Hippocampal formation (tissue), 2 donors: ENCODE measurements at regions not wholly inside any gene's neighbourhood (a gene's known extent, or its start where the extent isn't known, plus 50 kb on each side); places are given as distances from the start of the nearest gene placed in this dataset.

Experiments used
- DNase-seq, 2 donors: peaks; one replicate each; lab custom pipeline; 2025; lab: John Stamatoyannopoulos, UW

DNA sequence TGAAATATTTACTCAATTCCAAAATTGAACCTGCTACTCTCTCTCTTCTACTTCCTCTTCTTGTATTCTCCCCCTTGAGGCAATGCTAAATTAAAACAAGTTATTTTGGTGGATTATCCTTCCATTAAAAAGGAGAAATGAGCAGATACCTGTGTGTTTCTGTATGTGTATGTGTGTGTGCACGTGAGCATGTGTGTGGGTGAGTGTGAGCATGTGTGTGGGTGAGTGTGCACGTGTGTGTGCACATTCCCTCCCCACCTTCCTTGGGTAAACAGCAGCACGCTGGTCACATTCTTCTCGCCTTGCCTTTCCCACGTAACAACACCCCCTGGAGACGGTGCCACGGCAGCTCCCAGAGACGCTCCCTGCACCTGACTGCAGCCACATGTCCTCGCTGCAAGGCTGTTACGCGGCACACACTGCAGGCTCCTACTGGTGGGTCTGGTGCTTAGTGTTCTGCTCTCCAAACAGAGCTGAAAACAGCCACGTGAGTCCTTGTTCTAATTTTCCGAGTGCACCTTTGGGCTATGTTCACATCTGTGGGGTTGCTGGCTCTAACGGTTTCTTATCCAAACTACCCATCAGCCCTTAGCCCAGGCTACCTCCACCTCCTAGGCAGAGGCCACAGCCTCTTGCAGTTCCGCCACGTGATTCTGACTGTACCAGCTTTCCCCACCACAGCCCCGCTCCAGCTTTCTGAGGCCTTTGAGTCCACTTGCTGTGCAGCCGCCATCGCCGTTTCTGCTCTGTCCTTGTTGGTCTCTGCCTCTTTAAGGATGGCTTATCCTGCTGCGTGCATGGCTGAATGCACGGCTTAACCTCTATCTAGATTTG is 123.4 kb downstream of the CTTN start:
- no peak for DNase-seq

- DNase-seq: no peak
Observed at GRCh38 chr11:70522309-70522592, 123.9 kb downstream of the CTTN start.

- DNase-seq: no peak
Observed at GRCh38 chr11:70522593-70523311, 124.4 kb downstream of the CTTN start.

DNA sequence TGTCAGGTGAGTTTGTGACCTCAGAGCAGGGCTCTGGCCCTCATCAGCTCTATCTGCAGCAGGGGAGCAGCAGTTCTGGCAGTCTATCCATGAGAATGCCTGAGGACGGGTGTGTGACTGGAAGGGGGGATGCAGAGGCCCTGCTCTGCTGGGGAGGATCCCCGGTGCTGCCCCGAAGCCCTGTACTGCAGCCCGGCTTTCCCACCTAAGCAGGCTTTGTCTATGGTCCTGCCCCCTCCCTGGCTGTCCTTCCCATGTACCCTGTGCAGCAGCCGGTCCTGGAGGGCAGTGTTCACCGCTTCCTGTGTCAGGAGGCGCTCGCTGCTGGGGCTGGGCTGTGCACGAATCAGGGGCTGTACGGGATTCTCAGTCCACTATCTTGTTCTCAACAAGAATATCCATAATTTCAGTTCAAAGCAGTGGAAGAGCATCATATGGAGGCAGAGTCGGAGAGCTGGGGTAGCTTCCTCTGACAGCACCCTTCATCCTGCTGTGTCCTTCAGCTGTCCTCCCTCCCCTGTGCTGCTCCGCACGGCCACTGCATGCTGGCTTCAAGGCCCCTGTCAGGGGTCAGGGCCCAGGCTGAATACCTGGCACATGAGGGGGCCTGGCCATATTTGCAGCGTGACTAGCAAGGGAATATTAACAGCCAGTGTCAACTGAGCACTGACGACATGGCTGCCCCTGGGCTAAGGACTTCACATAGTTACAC is 125.2 kb downstream of the CTTN start:
- no peak for DNase-seq

DNA sequence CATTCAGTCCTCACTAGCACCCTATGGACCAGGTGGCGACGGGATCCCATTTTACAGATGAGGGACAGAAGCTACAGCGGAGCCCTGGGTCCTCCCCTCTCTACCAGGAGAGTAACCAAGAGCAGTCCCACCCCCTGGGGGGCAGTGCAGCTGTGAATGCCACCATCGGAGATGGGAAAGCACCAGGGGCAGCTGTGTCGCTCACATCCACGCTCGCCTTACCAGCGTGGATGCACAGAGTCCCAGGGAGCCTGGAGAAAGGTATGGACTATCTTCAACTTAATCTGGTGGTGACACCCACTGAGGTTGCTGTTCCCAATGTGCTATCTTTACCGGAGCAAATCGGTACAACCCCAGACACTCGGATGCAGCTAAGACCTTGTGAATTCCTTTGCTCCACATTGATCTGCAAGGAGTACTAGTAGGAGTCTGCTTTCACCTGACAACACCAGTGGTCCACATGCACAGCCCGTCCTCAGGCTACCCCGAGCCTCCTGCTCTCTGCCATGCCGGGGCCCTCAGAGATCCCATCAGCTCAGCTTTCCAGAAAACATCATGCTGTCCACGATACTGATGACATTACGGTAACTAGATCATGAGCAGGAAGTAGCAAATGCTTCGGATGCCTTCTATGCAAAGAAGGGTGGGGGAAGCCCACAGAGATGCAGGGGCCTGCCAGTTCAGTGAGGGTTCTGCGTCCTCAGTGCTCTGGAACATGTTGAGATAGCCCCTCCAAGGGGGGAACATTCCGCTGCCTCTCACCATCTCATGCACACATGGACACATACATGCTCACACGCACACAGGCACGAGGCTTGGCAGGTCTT is 126.0 kb downstream of the CTTN start:
- DNase-seq: no peak

- no peak for DNase-seq
Observed at GRCh38 chr11:70525006-70525405, 126.7 kb downstream of the CTTN start.

DNA sequence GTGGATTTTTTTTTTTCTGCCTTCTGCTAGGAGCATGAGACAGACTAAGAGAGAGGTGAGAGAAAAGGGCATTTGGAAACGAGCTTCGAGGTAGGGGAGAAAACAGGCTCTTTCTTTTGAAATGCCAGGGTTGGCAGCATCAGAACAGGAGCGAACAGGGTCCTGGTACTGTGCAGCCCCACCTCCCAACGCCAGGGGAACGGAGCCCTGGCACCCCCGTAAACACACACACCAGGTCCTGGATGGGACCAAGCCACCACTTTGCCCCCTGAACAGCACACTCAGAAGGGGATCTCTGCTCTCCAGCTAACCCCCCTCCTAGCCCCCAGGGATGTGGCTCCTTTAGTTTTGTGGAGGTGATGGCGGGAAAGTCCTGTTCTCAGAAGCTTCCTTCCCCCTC is 127.1 kb downstream of the CTTN start:
- DNase-seq: no peak

DNA sequence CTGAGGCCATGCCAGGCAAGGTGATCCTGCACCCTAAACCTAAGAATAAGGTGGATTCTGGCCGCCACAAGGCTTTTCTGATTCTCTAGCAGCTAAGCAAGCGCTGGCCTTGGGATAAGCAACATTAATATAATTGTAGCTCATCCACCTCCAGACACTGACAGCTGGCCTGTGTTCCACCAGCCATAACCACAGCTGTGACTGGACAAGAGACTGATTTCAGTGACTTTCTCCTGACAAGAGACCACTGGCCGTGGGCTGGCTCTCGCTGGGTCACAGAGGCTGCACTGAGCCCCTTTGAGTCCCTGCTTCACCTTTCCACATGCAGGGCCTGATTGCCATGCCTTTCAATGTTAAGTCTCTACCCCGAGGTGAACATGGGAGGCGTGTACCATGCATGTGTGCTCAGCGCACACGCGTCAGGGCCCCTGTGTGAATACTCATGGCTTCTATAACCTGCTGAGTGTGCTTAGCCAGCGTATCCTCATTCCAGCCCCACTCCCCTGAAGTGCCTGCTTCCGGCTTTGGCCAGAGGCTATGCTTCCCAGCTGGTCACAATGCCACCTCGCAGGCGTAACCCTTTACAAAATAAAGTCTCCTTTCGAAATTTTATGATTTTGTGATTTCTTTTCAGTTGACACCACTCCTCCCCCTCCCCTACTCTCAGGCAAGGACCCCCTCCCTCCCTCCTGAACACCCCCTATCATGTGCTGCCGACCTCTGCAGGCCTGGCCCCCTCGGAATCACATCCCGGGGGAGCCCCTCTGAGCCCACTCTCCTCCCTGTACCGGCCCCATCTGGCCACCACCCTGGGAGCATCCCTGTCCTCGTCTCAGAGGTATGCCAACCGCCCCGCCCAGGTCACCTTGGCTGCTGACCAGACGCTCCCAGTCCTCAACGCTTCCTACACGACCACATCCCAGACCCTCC is 128.1 kb downstream of the CTTN start:
- no peak for DNase-seq

GRCh38 chr11:70527046-70527395 is 128.7 kb downstream of the CTTN start:
- no peak for DNase-seq

DNA sequence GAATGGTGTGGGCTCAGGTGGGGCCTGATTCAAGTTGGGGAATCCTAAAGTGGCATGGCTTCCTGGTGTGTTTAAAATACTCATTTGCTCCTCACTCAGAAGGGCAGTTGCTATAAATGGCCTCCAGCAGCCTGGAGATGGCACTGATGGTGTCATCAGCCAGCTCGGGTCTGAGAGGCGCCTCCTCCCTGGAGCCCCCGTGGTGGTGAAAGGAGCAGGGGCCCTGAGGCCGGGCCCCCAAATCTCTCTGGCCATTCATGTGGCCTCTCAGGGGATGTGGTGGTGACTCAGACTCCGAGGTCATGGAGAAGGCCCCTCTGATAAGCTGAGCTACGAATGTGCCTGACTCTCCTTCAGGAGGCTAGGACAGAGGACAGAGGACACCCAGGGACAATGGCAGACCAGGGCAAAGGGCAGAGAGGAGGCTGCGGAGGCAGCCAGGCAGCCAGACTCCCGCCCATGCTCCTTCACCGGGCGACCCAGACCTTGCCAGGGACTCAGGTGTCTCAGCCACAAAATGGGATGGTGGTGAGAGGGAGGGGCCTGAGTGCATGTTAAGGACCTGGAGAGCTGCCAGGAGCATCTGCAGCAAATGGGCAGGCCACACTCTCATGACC is 129.2 kb downstream of the CTTN start:
- DNase-seq: no peak

GRCh38 chr11:70528046-70528793 is 129.9 kb downstream of the CTTN start:
- no peak for DNase-seq

GRCh38 chr11:70528794-70529580 is 130.7 kb downstream of the CTTN start:
- no peak for DNase-seq

DNA sequence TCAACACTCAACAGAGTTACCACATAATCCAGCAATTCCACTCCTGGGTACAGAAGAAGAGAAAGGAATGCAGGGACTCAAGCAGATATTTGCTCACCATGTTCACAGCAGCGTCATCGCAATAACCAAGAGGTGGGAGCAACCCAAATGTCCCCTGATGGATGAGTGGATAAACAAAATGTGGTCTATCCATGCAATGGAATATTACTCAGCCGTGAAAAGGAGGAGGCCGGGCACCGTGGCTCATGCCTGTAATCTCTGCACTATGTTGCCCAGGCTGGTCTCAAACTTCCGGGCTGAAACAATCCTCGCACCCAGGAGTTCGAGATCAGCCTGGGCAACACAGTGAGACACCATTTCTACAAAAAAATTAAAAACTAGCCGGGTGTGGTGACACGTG is 131.7 kb downstream of the CTTN start:
- no peak for DNase-seq

GRCh38 chr11:70530629-70531185 is 132.4 kb downstream of the CTTN start:
- DNase-seq: no peak

DNA sequence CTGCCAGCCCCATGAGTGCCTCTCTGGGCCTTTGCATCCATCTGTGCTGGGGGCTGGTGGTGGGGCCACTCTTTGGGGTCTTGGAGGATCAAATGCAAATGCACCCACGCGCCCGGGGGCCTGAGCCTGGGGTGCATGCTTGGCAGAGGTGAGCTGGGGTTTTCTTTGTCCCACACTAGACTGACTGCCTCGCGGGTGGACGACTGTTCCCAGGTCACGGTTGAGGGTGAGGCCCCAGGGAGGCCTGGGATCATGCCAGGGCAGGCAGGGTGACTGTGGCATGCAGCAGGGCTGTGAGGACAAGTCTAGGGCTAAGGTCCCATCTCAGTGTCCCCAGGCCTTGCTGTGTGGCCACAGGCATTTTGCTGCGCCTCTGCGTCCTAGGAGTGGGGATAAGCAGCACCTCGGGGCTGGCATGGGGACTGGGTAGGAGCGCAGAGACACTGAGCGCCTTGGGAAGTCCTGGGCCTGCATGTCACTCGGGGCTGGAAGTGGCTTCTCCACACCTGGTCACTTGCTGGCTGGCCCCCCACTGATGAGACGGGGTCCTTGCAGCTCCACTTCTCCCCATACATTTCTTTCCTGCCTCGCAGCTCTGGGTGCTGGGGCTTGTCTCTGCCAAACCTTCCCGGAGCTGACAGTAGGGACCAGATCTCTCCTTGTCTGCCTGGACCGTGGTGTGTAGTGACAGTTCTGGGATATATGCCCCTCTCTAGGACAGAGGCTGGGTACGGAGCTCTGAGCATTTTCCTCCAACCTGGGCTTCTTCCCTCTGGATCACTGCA is 133.1 kb downstream of the CTTN start:
- DNase-seq: no peak

- no peak for DNase-seq
Observed at GRCh38 chr11:70532066-70532440, 133.7 kb downstream of the CTTN start.

GRCh38 chr11:70532731-70533130 is 134.4 kb downstream of the CTTN start:
- DNase-seq: no peak
